Left forelimb (tissue), 1 donor: ENCODE measurements at regions not wholly inside any gene's neighbourhood (a gene's known extent, or its start where the extent isn't known, plus 50 kb on each side); places are given as distances from the start of the nearest gene placed in this dataset.

Experiments
- DNase-seq: peaks from one replicate; pipeline ENCODE4 v3.0.0-alpha.2; 2018; ENCODE audit warnings: low spot score

- DNase-seq, result no peak
These were observed 97.6 kb upstream of the GAP43 start for GRCh38 chr3:115525731-115526130.

DNA sequence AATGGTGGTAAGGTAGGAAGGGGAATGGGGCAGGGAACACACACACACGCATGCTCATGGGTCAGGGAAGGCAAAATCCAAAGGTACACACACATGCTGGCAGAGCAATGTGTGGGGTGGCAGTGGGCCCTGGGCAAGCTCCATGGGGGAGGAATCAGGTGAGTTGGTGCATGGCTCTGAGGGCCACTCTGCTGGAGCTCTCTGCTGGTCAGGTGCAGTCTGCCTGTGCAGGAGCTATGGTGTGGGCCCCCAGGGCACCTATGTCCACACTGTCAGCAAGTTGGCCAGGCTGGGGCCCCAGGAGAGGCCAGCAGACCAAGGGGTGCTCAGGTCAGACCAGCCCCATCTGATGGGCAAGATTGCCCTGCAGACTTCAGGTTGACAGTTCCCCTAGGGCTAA, 90.1 kb upstream of the GAP43 start:
- DNase-seq, result no peak

GRCh38 chr3:115536171-115536570, 87.1 kb upstream of the GAP43 start:
- no peak for DNase-seq

DNA sequence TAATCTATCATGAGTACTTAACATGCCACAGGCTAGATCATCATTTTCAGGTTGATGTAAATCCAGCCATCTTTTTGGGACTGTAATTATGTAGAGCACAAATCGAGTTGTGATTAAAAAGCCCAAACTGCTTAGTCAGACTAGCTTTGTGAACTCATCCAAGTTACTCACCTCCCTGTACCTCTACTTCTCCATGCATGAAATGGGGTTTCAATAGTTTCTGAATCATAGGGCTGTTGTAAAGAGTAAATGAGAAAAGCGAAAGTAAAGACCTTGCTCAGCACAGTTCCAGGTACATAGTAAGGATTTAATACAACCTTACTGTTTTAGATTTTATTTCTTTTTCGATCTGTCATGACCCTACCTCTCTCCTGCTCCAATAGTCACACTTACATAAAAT, 85.6 kb upstream of the GAP43 start:
- no peak for DNase-seq

DNA sequence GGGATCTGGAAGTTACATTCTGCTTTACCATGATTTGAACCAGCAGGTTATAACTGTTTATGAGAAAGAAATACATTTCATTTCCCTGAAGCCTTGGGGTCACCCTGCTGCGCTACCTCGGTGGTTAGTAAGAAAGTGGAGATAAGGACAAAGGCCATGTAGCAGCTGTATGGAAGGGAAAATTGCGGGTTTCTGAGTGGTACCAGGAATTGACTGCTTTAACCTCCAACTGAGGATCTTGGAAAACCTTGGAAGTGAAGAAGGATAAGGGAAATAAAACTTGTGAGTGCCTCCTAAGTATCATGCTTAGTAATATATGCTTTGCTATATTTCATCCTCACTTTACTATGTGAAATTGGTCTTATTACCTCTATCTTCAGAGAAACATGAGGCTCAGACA, 76.1 kb upstream of the GAP43 start:
- no peak for DNase-seq

DNA sequence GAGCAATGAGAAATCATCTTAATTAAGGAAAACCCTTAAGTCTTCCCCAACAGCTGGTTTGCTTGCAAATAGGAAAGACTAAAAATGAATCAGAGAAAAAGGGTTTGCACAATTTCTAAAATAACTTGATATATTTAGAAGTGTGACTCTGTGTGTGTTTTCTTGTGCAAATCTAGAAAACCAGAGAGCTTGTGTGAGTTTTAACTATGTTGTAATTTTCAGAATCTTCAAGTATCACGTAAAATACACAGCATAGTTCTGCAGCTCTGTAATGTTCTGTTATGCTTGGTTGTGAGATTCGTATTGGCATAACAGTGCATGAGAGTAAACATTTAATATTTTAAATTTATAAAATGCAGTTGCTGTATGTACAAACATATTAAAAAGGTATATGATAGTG, 74.7 kb upstream of the GAP43 start:
- DNase-seq, result no peak

- no peak for DNase-seq
These were observed 74.2 kb upstream of the GAP43 start for GRCh38 chr3:115549071-115549470.

GRCh38 chr3:115550285-115550761, 73.0 kb upstream of the GAP43 start:
- peak; percentile 73 for DNase-seq

- DNase-seq, result no peak
These were observed 72.3 kb upstream of the GAP43 start for GRCh38 chr3:115551016-115551415.

GRCh38 chr3:115552007-115552406, 71.3 kb upstream of the GAP43 start:
- DNase-seq, result no peak

GRCh38 chr3:115553796-115554486, 69.4 kb upstream of the GAP43 start:
- DNase-seq, result no peak

- DNase-seq, result no peak
These were observed 68.9 kb upstream of the GAP43 start for GRCh38 chr3:115554487-115554807.

- no peak for DNase-seq
These were observed 60.6 kb upstream of the GAP43 start for GRCh38 chr3:115562636-115563267.

DNA sequence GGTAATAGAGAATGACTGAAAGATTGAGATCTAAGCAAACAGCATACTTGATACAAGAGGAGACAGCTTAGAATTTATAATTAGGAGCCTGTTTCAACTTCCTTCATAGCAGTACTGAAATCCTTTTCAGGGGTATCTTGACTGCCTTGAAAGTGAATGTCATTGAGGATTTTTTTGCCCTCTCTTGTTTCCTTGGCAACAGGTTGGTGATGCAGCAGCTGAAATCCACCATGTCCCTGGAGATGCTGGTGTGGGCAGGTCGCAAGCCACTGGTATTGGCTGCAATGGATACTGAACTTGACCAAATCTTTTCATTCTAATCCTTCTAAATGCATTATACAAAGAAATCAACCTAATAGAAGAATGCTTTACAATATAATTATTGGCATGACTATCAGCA, 59.3 kb upstream of the GAP43 start:
- no peak for DNase-seq

DNA sequence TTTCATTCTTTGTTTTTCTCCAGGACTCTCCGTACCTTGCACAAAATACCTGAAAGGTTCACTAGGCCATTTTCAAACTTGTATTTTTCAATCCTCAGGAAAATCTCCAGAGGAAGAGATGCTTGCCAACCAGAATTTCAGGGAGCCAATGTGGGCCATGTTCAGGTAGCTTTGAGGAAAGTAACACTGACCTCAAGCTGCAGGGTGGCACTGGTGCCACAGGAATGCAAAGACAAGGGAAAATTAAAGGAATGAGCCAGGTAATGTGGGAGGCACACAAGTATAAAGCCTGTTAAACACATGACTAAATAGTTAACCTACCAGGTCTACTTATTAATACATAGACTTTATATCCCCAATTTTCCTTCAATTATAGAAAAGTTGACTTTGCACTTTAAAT, 51.9 kb upstream of the GAP43 start:
- DNase-seq, result no peak
